Superior temporal gyrus (tissue), 1 donor: ENCODE measurements at regions not wholly inside any gene's neighbourhood (a gene's known extent, or its start where the extent isn't known, plus 50 kb on each side); places are given as distances from the start of the nearest gene placed in this dataset.
"Not testable (repeated sequence)": the region's sequence is repeated elsewhere in the genome, so short reads cannot be mapped to it uniquely, and the experiment has no call there.

Source experiments
- DNase-seq: peaks from one replicate; pipeline ENCODE4 v3.0.0-alpha.2; 2016; ENCODE audit errors: extremely low spot score

GRCh38 chr2:2591542-2591940 is 260.5 kb upstream of the MYT1L start:
- DNase-seq = no peak

GRCh38 chr2:2590841-2591541 is 259.9 kb upstream of the MYT1L start:
- DNase-seq = peak; percentile 53

- DNase-seq = no peak
These were observed 259.1 kb upstream of the MYT1L start for GRCh38 chr2:2590141-2590540.

GRCh38 chr2:2588777-2589176 is 257.7 kb upstream of the MYT1L start:
- DNase-seq = no peak

GRCh38 chr2:2587354-2587753 is 256.3 kb upstream of the MYT1L start:
- DNase-seq = no peak

GRCh38 chr2:2586931-2587330 is 255.9 kb upstream of the MYT1L start:
- peak; percentile 37 for DNase-seq

- DNase-seq = no peak
These were observed 255.1 kb upstream of the MYT1L start for GRCh38 chr2:2586068-2586776.

- no peak for DNase-seq
These were observed 252.0 kb upstream of the MYT1L start for GRCh38 chr2:2582998-2583545.

GRCh38 chr2:2581331-2582159 is 250.5 kb upstream of the MYT1L start:
- no peak for DNase-seq

GRCh38 chr2:2580841-2581240 is 249.8 kb upstream of the MYT1L start:
- DNase-seq = not testable (repeated sequence)

GRCh38 chr2:2580341-2580740 is 249.3 kb upstream of the MYT1L start:
- DNase-seq = no peak

GRCh38 chr2:2579814-2580213 is 248.7 kb upstream of the MYT1L start:
- no peak for DNase-seq

- peak; percentile 96 for DNase-seq
These were observed 246.3 kb upstream of the MYT1L start for GRCh38 chr2:2577407-2577831.

GRCh38 chr2:2575870-2576386 is 244.9 kb upstream of the MYT1L start:
- DNase-seq = no peak

- DNase-seq = no peak
These were observed 244.1 kb upstream of the MYT1L start for GRCh38 chr2:2575181-2575577.

- DNase-seq = no peak
These were observed 243.5 kb upstream of the MYT1L start for GRCh38 chr2:2574401-2575180.

- no peak for DNase-seq
These were observed 242.7 kb upstream of the MYT1L start for GRCh38 chr2:2573658-2574293.

GRCh38 chr2:2573205-2573604 is 242.1 kb upstream of the MYT1L start:
- DNase-seq = no peak

- DNase-seq = no peak
These were observed 241.5 kb upstream of the MYT1L start for GRCh38 chr2:2572393-2573204.
